K562 (cell line): ENCODE measurements at regions not wholly inside any gene's neighbourhood (a gene's known extent, or its start where the extent isn't known, plus 50 kb on each side); places are given as distances from the start of the nearest gene placed in this dataset.
"Not testable (repeated sequence)": the region's sequence is repeated elsewhere in the genome, so short reads cannot be mapped to it uniquely, and the experiment has no call there.

Source experiments
- ATAC-seq: fragments of 200-7000 bp; cut with Tn5 transposase; 3 replicates; pipeline ENCODE4 v1.9.1; 2020; ENCODE audit warnings: moderate library complexity
- BruUV-seq: library from RNA; stranded (reverse); fragments of 400-500 nt; replicated peaks from 2 replicates; lab custom pipeline; 2021; lab: Mats Ljungman, UMichigan
- CTCF ChIA-PET: fragments of 300-600 bp; formaldehyde crosslinking; extraction: SDS; loops from one replicate; lab custom pipeline; 2021; ENCODE audit warnings: low intra/inter-chr PET ratio; lab: Yijun Ruan, JAX
- POLR2A ChIA-PET: fragments of 300-600, 350-650 bp; sonication (Branson Sonifier 250); formaldehyde crosslinking; extraction: SDS; loops from one replicate; lab custom pipeline; 2021; ENCODE audit warnings: antibody characterized with exemption, inconsistent platforms; lab: Yijun Ruan, JAX
- DNase-seq, 4 experiments: peaks; one replicate each; pipeline versions ENCODE4 v3.0.0 to v3.0.0-alpha.2; 2011 to 2018; ENCODE audit warnings: low spot score in 3 of 4, mixed read lengths in 3 of 4; ENCODE audit errors: extremely low read depth in 1 of 4
- FAIRE-seq: peaks from 2 replicates; lab custom pipeline; 2011; peaks lifted over from hg19 to GRCh38; lab: Jason Lieb, UNC
- H2AFZ ChIP-seq: 2 replicates; pipeline ENCODE4 v1.6.0; 2011; ENCODE audit warnings: low read depth, low read length, control low read depth, inconsistent platforms
- H3K27ac ChIP-seq: fragments of 200-600 bp; 3 replicates; pipeline ENCODE4 v1.8.0; 2011; ENCODE audit warnings: low read depth, mild to moderate bottlenecking, control low read depth, inconsistent platforms, low read length, moderate library complexity, mixed read lengths; ENCODE audit errors: extremely low read depth
- H3K27me3 ChIP-seq, 2 experiments: fragments of 300-600 bp in 1 of 2; 2 replicates in 1 of 2; 3 replicates in 1 of 2; pipeline versions ENCODE4 v1.6.0 to v1.8.0; 2011; ENCODE audit warnings: inconsistent platforms in 2 of 2, low read length in 2 of 2, mild to moderate bottlenecking in 1 of 2, mixed read lengths in 1 of 2, moderate library complexity in 1 of 2; ENCODE audit not compliant: control insufficient read depth in 2 of 2, insufficient read depth in 2 of 2
- H3K36me3 ChIP-seq: fragments of 300-600 bp; 3 replicates; pipeline ENCODE4 v1.8.0; 2011; ENCODE audit warnings: mild to moderate bottlenecking, low read length, inconsistent platforms; ENCODE audit not compliant: control insufficient read depth, insufficient read depth
- H3K4me1 ChIP-seq, 2 experiments: fragments of 200-600 bp in 1 of 2; replicated peaks in 1 of 2; 2 replicates in 1 of 2; 3 replicates in 1 of 2; pipeline versions ENCODE4 v1.5.1 to v1.8.0; 2011; ENCODE audit warnings: inconsistent platforms in 2 of 2, low read length in 2 of 2, mild to moderate bottlenecking in 1 of 2, mixed read lengths in 1 of 2, moderate library complexity in 1 of 2; ENCODE audit not compliant: control insufficient read depth in 2 of 2, insufficient read depth in 2 of 2
- H3K4me2 ChIP-seq: 2 replicates; pipeline ENCODE4 v1.6.1; 2011; ENCODE audit warnings: low read length, control low read depth, inconsistent platforms, mixed read lengths; ENCODE audit not compliant: insufficient read depth
- H3K4me3 ChIP-seq: fragments of 200-600 bp; sonication (generic), shearing (Covaris generic); 2 replicates; pipeline ENCODE4 v1.5.1; 2016; ENCODE audit warnings: control low read depth, inconsistent platforms
- H3K79me2 ChIP-seq: fragments of 200-600 bp; 3 replicates; pipeline ENCODE4 v1.8.0; 2011; ENCODE audit warnings: low read length, inconsistent platforms; ENCODE audit not compliant: control insufficient read depth, insufficient read depth
- H3K9ac ChIP-seq, 2 experiments: 2 replicates each; pipeline versions ENCODE4 v1.6.0 to v1.6.1; 2011; ENCODE audit warnings: low read depth in 2 of 2, low read length in 2 of 2, control low read depth in 1 of 2, inconsistent platforms in 1 of 2, mild to moderate bottlenecking in 1 of 2, mixed read lengths in 1 of 2; ENCODE audit not compliant: insufficient read depth in 1 of 2
- H3K9me1 ChIP-seq: one replicate; pipeline ENCODE4 v1.6.0; 2011; ENCODE audit warnings: inconsistent platforms, mild to moderate bottlenecking, low read length, moderate library complexity; ENCODE audit not compliant: control insufficient read depth, insufficient read depth
- H3K9me3 ChIP-seq: replicated peaks from 2 replicates; pipeline ENCODE4 v1.5.1; 2011; ENCODE audit warnings: low read depth, low read length, inconsistent platforms; ENCODE audit not compliant: control insufficient read depth, insufficient read depth
- H4K20me1 ChIP-seq: replicated peaks from 2 replicates; pipeline ENCODE4 v1.6.1; 2011; ENCODE audit warnings: low read length, inconsistent platforms, mixed read lengths; ENCODE audit not compliant: control insufficient read depth, insufficient read depth
- GABPA ChIP-seq: fragments of 200-800 bp; sonication (Bioruptor generic); conservative IDR thresholded peaks from 2 replicates; pipeline ENCODE4 v1.6.1; 2016; ENCODE audit warnings: low read depth, missing genetic modification characterization, missing compliant biosample characterization
- JUNB ChIP-seq: fragments of 450-650 bp; formaldehyde crosslinking; conservative IDR thresholded peaks from 2 replicates; pipeline ENCODE4 v1.4.0; 2020; ENCODE audit warnings: mild to moderate bottlenecking
- ZNF165 ChIP-seq: fragments of 250-450 bp; sonication (Bioruptor Pico); IDR thresholded peaks from 2 replicates; pipeline ENCODE4 v1.4.0; 2020; ENCODE audit warnings: borderline replicate concordance
- WGBS: fragments of 100-300 bp; shearing (Covaris generic); methylation state at CpG from one replicate; pipeline ENCODE4 v1.1.6; 2016; ENCODE audit warnings: low coverage, mixed read lengths; ENCODE audit not compliant: insufficient coverage; ENCODE audit errors: missing lambda C conversion rate; 5-methylcytosine and 5-hydroxymethylcytosine counted together
- in situ Hi-C: fragments of 300-500 bp; cut with MboI; formaldehyde crosslinking; loops from 4 replicates; pipeline ENCODE4 v1.15.0; 2018; ENCODE audit warnings: inconsistent platforms, mixed read lengths
- intact Hi-C: fragments of 100-400 bp; cut with micrococcal nuclease; formaldehyde crosslinking; loops from 2 replicates; pipeline ENCODE4 v1.14.2; 2022
- TF ChIP-seq, protein P1 (sequence below): fragments of 150-350 bp; IDR thresholded peaks from 2 replicates; pipeline ENCODE4 v1.6.1; 2014; ENCODE audit warnings: low read depth, mild to moderate bottlenecking, low read length, borderline replicate concordance
- TF ChIP-seq, protein P2 (sequence below): fragments of 450-650 bp; IDR thresholded peaks from 2 replicates; pipeline ENCODE4 v1.6.1; 2018; ENCODE audit warnings: mild to moderate bottlenecking, low read depth; ENCODE audit not compliant: partially characterized antibody

DNA sequence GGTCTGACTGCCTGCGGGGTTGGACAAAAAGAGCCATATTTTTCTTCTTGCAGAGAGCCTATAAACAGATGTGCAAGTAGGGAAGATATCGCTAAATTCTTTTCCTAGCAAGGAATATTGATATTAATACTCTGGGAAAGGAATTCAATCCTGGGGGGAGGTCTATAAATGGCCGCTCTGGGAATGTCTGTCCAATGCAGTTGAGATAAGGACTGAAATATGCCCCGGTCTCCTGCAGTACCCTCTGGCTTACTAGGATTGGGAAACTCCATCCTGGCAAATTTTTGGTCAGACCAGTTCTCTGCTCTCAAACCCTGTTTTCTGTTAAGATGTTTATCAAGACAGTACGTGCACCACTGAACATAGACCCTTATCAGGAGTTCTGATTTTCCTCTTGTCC is 310.6 kb downstream of the KCTD12 start:
- in situ Hi-C loops, CTCF ChIA-PET: not testable (repeated sequence)

DNA sequence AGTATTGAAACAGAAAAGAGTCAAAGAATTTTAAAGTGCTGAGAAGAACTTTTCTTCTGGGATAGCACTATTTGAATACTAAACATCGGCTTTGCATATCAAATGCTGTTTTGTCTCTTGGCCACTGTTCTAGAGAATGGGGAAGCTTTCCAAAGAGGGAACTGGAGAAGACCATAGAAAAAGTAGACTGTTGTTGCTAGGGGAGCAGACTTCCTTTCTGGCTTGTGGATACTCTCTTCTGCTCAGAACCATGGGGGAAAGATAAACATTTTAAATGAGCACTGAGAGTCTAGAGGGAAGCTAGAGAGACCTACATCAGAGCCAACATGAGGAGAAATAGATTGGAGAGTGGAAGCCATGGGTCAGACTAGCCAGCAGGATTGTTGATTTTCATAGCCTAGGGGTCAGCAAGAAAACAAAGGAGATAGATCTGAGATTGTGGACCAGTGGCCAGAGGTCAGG is 315.7 kb downstream of the KCTD12 start:
- no peak overlapping the region for H2AFZ ChIP-seq
- no peak overlapping the region for H3K4me3 ChIP-seq
- H3K9ac ChIP-seq = no peak overlapping the region
- H4K20me1 ChIP-seq = no peaks in the 10 kb centered on the region
- H3K36me3 ChIP-seq = no peaks in the 10 kb centered on the region
- intact Hi-C loops (no loop called here), in situ Hi-C loops (no loop called here)
- H3K9me3 ChIP-seq = no peaks in the 10 kb centered on the region
- no peak for FAIRE-seq
- ChIA-PET POLR2A (no interaction called here), CTCF (no interaction called here)
- H3K27ac ChIP-seq = no peak overlapping the region
- no TSS peak for BruUV-seq
- H3K79me2 ChIP-seq = no peaks in the 10 kb centered on the region
- no peaks in the 10 kb centered on the region for H3K4me1 ChIP-seq
- H3K27me3 ChIP-seq = no peaks in the 10 kb centered on the region
- H3K9me1 ChIP-seq = no peaks in the 10 kb centered on the region
- 13% methylated on average over 1 of the region's 1 CpG for WGBS
- no peak for TF ChIP-seq JUNB (CRISPR knock-in tag)
- TF ChIP-seq, protein P1, sequence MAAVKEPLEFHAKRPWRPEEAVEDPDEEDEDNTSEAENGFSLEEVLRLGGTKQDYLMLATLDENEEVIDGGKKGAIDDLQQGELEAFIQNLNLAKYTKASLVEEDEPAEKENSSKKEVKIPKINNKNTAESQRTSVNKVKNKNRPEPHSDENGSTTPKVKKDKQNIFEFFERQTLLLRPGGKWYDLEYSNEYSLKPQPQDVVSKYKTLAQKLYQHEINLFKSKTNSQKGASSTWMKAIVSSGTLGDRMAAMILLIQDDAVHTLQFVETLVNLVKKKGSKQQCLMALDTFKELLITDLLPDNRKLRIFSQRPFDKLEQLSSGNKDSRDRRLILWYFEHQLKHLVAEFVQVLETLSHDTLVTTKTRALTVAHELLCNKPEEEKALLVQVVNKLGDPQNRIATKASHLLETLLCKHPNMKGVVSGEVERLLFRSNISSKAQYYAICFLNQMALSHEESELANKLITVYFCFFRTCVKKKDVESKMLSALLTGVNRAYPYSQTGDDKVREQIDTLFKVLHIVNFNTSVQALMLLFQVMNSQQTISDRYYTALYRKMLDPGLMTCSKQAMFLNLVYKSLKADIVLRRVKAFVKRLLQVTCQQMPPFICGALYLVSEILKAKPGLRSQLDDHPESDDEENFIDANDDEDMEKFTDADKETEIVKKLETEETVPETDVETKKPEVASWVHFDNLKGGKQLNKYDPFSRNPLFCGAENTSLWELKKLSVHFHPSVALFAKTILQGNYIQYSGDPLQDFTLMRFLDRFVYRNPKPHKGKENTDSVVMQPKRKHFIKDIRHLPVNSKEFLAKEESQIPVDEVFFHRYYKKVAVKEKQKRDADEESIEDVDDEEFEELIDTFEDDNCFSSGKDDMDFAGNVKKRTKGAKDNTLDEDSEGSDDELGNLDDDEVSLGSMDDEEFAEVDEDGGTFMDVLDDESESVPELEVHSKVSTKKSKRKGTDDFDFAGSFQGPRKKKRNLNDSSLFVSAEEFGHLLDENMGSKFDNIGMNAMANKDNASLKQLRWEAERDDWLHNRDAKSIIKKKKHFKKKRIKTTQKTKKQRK = no peak
- TF ChIP-seq ZNF165 (CRISPR knock-in tag) = no peak
- no peak for TF ChIP-seq GABPA (tag)
- TF ChIP-seq, protein P2, sequence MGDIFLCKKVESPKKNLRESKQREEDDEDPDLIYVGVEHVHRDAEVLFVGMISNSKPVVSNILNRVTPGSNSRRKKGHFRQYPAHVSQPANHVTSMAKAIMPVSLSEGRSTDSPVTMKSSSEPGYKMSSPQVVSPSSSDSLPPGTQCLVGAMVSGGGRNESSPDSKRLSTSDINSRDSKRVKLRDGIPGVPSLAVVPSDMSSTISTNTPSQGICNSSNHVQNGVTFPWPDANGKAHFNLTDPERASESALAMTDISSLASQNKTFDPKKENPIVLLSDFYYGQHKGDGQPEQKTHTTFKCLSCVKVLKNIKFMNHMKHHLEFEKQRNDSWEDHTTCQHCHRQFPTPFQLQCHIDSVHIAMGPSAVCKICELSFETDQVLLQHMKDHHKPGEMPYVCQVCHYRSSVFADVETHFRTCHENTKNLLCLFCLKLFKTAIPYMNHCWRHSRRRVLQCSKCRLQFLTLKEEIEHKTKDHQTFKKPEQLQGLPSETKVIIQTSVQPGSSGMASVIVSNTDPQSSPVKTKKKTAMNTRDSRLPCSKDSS = no peak
- H3K4me2 ChIP-seq = no peak overlapping the region
- DNase-seq = no peak
- ATAC-seq = no peak

More for the DNA sequence above, 310.6 kb downstream of the KCTD12 start:
- WGBS = 0% methylated on average over 3 of the region's 5 CpGs
- H2AFZ ChIP-seq, H3K4me3 ChIP-seq, BruUV-seq, H3K9me3 ChIP-seq, H3K27ac ChIP-seq, POLR2A ChIA-PET, ATAC-seq, FAIRE-seq, intact Hi-C loops, DNase-seq, H3K4me1 ChIP-seq, H3K79me2 ChIP-seq, H3K4me2 ChIP-seq, H4K20me1 ChIP-seq, H3K27me3 ChIP-seq, H3K36me3 ChIP-seq, H3K9ac ChIP-seq, H3K9me1 ChIP-seq: not testable (repeated sequence)
